ENCODE measurements at regions not wholly inside any gene's neighbourhood (a gene's known extent, or its start where the extent isn't known, plus 50 kb on each side); places are given as distances from the start of the nearest gene placed in this dataset.

DNA sequence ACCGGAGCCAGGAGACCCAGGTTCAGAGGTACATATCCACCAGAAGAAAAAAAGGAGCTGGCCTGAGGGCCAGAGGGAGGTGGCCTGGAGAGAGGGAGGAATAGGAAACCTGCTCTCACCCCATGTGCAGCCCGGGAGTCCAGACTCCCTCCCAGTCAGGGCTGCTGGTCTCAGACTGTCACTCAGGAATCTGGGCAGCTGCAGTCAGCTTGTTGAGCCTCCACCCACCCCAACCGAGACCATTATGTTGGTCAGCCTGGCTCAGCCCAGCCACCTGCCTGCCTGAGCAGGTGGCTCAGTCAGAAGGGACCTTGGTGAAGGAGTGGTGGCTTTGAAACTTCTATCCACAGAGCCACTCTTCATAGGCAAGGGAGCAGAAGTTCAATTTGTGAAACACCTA, 53.3 kb upstream of the EPB41L1 start:
- intact Hi-C loops (cut with DNase I, micrococcal nuclease), result no loop called here
- H3K4me1 ChIP-seq (ENCODE audit: low read depth), result peaks cover 58% of the 10 kb centered on the region
- no peak for TF ChIP-seq CTCF (IDR thresholded peaks at IDR 0.05)
- H3K4me3 ChIP-seq, result no peak overlapping the region
- ATAC-seq (peak; percentile 35), DNase-seq (peak; percentile 57 to 69 (median 66))
- H3K9me3 ChIP-seq, result no peaks in the 10 kb centered on the region
- H3K36me3 ChIP-seq (ENCODE audit: low read depth), result no peaks in the 10 kb centered on the region

DNA sequence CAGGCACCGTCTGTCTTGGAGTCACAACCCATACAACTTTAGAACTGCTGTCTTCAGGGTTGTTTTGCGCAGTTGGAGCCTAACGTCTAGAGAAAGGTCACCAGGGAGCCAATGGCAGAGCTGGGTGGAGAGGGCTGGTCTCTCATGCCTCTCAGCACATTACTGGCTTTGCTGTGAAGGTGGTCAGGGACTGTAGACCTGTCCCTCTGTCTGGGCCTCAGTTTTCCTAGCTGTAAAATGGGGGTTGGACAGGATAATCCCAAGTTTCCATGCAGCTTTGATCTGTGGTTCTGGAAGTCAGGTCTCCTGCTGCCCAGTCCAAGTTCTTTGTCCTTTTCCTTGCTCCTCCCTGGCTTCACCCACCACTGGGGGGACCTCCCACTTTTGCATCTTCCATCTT, 52.2 kb upstream of the EPB41L1 start:
- Histone ChIP-seq H3K4me1 (ENCODE audit: low read depth) (peaks cover 51% of the 10 kb centered on the region), H3K4me3 (no peak overlapping the region), H3K36me3 (ENCODE audit: low read depth) (no peaks in the 10 kb centered on the region), H3K9me3 (no peaks in the 10 kb centered on the region)
- TF ChIP-seq CTCF (IDR thresholded peaks at IDR 0.05), result no peak
- ATAC-seq (no peak), DNase-seq (no peak)
- intact Hi-C loops (cut with DNase I, micrococcal nuclease), result no loop called here

DNA sequence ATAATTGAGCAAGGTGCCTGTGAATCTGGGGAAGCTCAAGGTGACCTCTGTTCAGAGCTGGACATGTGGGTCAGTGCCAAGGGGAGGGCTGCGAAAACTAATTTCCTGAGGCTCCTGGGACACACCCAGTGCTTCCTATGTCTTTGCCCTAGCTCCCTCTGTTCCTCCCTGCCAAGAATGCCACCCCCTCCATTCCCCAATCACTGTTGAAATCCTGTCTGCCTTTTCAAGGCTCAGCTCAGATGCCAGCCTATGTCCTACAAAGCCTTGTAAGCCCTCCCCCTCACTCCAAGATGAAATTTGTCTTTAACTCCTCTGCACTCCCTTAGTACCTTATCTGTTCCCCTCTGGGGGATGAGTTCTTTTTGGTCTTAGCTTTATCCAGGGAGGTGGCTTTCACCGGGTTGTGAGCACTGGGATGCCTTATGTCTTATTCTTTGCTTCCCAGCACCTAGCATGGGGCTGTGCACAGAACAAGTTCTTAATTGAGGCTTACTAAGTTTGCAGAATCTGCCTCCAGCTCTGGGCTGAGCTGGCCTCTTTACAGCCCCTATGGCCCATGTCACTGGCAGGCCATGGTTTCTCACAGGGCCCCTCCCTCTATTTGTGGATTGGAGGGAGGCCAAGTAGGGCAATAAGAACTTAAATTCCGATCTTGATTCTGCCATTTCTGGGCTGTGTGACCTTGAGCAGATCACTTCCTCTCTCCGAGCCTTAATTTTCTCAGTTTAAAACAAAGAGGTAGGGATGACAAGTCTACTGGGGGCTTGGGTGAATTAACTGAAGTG, 51.5 kb upstream of the EPB41L1 start:
- Histone ChIP-seq H3K4me1 (ENCODE audit: low read depth) (peaks cover 49% of the 10 kb centered on the region), H3K4me3 (no peak overlapping the region), H3K9me3 (no peaks in the 10 kb centered on the region), H3K36me3 (ENCODE audit: low read depth) (no peaks in the 10 kb centered on the region)
- TF ChIP-seq CTCF (IDR thresholded peaks at IDR 0.05), result no peak
- DNase-seq (peak; percentile 68 to 81 (median 75)), ATAC-seq (peak; percentile 63)
- intact Hi-C loops (cut with DNase I, micrococcal nuclease), result no loop called here

DNA sequence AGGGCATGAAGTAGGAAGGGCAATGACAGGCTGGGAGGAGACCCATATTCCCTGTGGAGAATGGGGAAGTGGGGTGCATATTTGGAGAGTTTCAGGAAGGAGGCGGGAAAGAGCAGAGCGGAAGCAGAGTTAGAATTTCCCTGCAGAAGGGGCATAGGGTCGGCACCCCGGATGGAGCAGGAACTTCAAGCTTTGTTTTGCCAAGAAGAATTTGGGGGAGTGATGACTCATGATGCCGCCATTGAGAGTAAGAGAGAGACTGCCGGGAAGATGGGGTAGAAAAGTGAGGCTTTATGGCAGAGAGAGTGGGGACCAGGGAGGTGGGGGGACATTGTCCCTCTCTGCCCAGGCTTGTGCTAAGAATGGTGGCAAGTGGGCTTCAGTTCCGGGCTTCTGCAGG, 50.3 kb upstream of the EPB41L1 start:
- no peak overlapping the region for H3K4me3 ChIP-seq
- H3K9me3 ChIP-seq, result no peaks in the 10 kb centered on the region
- H3K36me3 ChIP-seq (ENCODE audit: low read depth), result no peaks in the 10 kb centered on the region
- H3K4me1 ChIP-seq (ENCODE audit: low read depth), result peaks cover 36% of the 10 kb centered on the region
- intact Hi-C loops (cut with DNase I, micrococcal nuclease), result no loop called here
- DNase-seq (no peak), ATAC-seq (no peak)
- TF ChIP-seq CTCF (IDR thresholded peaks at IDR 0.05), result no peak
